Activated CD4-positive, alpha-beta memory T cell treated with anti-CD3 and anti-CD28 coated beads for 36 hours (primary cell): ENCODE measurements at regions not wholly inside any gene's neighbourhood (a gene's known extent, or its start where the extent isn't known, plus 50 kb on each side); places are given as distances from the start of the nearest gene placed in this dataset.

Experiments used
- CTCF ChIA-PET: fragments of 350-600 bp; sonication (Branson Sonifier 250); formaldehyde crosslinking; loops from one replicate; lab custom pipeline; 2021; ENCODE audit warnings: antibody characterized with exemption, inconsistent platforms; lab: Charles Lee
- POLR2A ChIA-PET: fragments of 350-600 bp; sonication (Branson Sonifier 250); formaldehyde crosslinking; loops from one replicate; lab custom pipeline; 2021; ENCODE audit warnings: antibody characterized with exemption; lab: Charles Lee
- DNase-seq: peaks from one replicate; pipeline ENCODE4 v3.0.0-alpha.2; 2020
- H3K27ac Mint-ChIP-seq: one replicate; pipeline ENCODE4 v1.8.0; 2021; ENCODE audit warnings: mixed read lengths
- H3K27me3 Mint-ChIP-seq: one replicate; pipeline ENCODE4 v1.8.0; 2021; ENCODE audit warnings: mixed read lengths
- H3K36me3 Mint-ChIP-seq: one replicate; pipeline ENCODE4 v1.8.0; 2021; ENCODE audit warnings: mixed read lengths
- H3K4me1 Mint-ChIP-seq: one replicate; pipeline ENCODE4 v1.8.0; 2021; ENCODE audit warnings: low read depth, mixed read lengths
- H3K4me3 Mint-ChIP-seq: one replicate; pipeline ENCODE4 v1.8.0; 2021; ENCODE audit warnings: mild to moderate bottlenecking, mixed read lengths
- H3K9me3 Mint-ChIP-seq: one replicate; pipeline ENCODE4 v1.8.0; 2021; ENCODE audit warnings: mixed read lengths
- intact Hi-C: fragments of 100-400 bp; cut with micrococcal nuclease; formaldehyde crosslinking; loops from one replicate; pipeline ENCODE4 v1.15.1; 2023

DNA sequence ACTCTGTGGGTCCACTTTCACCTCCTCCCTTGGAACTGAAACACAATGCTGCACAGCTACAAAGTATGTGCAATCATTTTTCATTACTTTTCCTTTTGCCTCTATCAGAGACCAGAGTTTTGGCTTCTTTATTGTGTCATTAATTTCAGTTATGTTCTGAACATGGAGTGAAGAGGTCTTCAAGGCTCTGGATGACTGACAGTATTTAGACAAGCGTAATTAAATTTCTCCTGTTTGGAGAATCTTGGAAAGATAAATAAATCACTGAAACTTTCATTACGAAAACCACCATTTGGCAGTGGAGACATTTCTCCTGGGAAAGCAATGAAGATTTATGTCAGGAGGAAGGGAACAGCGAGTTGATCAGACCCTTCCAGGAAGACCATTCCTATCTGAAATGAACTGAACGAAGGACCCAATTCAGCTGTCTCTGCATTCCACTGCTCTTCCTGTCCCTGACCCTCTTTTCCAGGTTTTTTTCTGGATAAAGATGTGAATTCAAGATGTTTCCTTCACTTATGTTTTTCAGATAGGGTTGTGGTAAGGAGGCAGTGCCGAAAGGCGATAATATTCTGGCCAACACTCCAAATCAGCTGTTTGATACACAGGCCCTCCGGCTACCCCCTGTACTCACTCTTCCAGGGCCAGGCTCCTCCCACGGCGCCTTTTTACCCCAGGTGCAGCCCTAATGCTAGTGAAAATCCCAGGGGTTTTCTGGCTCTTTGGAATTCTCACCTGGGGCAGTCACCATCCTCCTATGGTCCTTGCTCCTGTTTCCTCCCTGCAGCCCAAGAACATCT, 77.2 kb upstream of the OSMR start:
- Mint-ChIP-seq H3K27ac (no peak overlapping the region), H3K4me1 (no peaks in the 10 kb centered on the region), H3K9me3 (peaks cover 9% of the 10 kb centered on the region), H3K36me3 (no peaks in the 10 kb centered on the region), H3K4me3 (no peak overlapping the region), H3K27me3 (peaks cover 17% of the 10 kb centered on the region)
- POLR2A ChIA-PET = no interaction called here
- DNase-seq = no peak
- CTCF ChIA-PET = no interaction called here
- intact Hi-C loops = no loop called here

DNA sequence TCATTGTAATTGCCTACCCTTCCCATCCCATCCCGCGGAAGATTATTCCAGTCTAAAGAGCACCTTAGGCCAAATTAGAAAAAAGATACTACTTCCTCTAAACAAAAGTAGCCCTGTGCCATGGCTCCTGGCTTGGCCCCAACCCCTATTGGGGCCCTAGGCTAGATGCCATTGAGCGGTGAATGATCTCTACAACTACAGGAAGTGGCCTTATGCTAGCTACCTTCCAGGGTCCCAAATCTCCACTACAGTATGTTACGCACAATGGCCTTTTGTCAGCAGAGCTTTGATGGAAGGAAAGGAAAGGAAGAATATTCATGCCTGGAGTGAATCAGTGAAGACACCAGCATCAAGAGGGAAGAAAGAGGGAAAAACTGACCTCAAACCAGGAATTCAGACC, 73.3 kb upstream of the OSMR start:
- Mint-ChIP-seq H3K4me1 (no peaks in the 10 kb centered on the region), H3K27ac (no peak overlapping the region)

DNA sequence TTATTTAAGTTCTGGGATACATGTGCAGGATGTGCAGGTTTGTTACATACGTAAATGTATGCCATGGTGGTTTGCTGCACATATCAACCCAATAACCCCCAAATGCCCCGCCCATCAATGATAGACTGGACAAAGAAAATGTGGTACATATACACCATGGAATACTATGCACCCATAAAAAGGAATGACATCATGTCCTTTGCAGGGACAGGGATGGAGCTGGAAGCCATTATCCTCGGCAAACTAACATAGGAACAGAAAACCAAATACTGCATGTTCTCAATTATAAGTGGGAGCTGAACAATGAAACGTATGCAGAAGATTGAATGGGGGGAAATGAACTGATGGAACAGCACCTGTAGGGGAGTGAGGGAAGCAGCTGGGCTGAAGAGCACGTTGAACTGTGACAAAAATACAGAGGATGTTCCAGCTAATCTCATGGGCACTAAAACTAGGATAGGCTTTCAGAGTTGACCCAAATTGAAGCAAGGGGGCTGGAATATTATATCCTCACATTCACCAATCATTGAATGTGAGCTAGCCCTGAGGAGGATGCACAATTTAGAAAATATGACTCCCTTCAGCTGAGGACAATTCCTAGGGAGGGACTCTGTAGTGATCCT, 70.5 kb upstream of the OSMR start:
- intact Hi-C loops = no loop called here
- Mint-ChIP-seq H3K36me3 (no peaks in the 10 kb centered on the region), H3K27ac (no peak overlapping the region), H3K4me1 (no peaks in the 10 kb centered on the region), H3K27me3 (peaks cover 8% of the 10 kb centered on the region), H3K4me3 (no peak overlapping the region), H3K9me3 (no peaks in the 10 kb centered on the region)
- ChIA-PET POLR2A (no interaction called here), CTCF (no interaction called here)
- DNase-seq = no peak

More for the DNA sequence above, 73.3 kb upstream of the OSMR start:
- intact Hi-C loops = no loop called here
- CTCF ChIA-PET = no interaction called here
- Mint-ChIP-seq H3K27me3 (peaks cover 12% of the 10 kb centered on the region), H3K9me3 (no peaks in the 10 kb centered on the region), H3K36me3 (no peaks in the 10 kb centered on the region), H3K4me3 (no peak overlapping the region)
- no peak for DNase-seq
- POLR2A ChIA-PET = no interaction called here

DNA sequence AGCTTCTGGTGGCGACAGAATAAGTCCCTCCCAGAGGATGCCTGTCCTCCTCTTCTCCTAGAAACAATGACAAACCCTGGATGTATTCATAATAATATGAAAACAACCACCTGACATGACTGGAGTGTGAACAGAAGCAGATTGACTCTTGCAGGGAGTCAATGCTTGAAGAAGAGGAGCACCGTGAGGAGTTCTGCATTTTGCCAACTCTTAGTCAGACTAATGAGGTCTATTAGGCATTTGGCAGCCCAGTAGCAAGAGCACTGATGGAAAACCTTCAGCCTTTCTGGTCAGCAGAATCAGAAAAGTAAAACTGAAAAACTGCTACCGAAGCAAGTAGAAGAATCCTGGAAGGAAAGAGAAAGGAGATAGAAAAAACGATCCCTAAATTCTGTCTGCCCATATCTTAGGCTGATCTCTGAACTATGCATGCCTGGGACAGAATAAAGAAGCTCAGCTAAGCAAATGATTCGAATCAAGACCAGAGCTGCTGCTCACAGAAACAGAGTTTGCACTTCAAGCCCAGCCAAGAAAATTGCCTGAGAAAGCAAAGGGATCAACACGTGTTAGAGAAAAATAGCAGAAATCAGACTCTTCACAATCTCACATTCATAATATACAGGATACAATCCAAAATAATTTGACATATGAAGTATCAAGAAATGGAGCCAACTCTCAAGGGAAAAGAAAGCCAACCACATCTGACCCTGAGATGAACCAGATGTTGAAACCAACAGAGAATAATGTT, 69.5 kb upstream of the OSMR start:
- intact Hi-C loops = no loop called here
- no peak for DNase-seq
- CTCF ChIA-PET = no interaction called here
- no peaks in the 10 kb centered on the region for H3K9me3 Mint-ChIP-seq
- H3K4me1 Mint-ChIP-seq = no peaks in the 10 kb centered on the region
- H3K36me3 Mint-ChIP-seq = no peaks in the 10 kb centered on the region
- no peak overlapping the region for H3K27ac Mint-ChIP-seq
- H3K27me3 Mint-ChIP-seq = peaks cover 12% of the 10 kb centered on the region
- H3K4me3 Mint-ChIP-seq = no peak overlapping the region
- POLR2A ChIA-PET = no interaction called here

DNA sequence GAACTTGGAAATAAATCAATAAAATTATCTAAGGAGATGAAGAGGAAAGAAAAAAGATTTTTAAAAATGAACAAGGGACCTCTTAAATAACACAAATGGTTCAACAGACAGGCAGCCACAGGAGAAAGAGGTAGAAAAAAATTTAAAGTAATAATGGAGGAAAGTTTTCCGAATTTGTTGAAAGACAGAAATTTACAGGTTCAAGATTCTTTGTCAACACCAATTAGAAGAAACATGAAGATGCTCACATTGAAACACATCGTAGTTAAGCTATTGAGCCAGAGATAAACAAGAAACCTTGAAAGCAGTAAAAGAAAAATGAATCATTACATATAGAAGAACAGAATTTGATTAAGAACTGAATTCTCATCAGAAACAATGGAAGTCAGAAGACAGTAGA, 68.7 kb upstream of the OSMR start:
- Mint-ChIP-seq H3K4me1 (no peaks in the 10 kb centered on the region), H3K9me3 (no peaks in the 10 kb centered on the region), H3K27me3 (peaks cover 13% of the 10 kb centered on the region), H3K27ac (no peak overlapping the region), H3K4me3 (no peak overlapping the region), H3K36me3 (no peaks in the 10 kb centered on the region)
- POLR2A ChIA-PET = no interaction called here
- intact Hi-C loops = no loop called here
- DNase-seq = no peak
- CTCF ChIA-PET = no interaction called here

DNA sequence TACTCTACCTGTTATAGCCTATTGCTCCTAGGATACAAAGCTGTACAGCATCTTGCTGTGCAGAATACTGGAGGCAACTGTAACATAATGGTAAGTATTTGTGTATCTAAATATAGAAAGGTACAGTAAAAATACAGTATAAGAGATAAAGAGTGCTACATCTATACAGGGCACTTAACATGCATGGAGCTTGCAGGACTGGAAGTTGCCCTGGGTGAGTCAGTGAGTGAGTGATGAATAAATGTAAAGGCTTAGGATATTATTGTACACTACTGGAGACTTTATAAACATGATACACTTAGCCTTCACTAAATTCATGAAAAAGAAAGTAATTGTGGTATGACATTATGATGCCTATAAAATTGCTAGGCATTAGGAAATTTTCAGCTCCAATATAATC, 65.5 kb upstream of the OSMR start:
- CTCF ChIA-PET = interaction anchor here (1.8 kb wide), 1 partner anchor 29 kb away, joined by 5 read pairs; no protein-coding TSS in a partner anchor
- Mint-ChIP-seq H3K36me3 (no peaks in the 10 kb centered on the region), H3K27ac (no peak overlapping the region), H3K9me3 (no peaks in the 10 kb centered on the region), H3K4me1 (no peaks in the 10 kb centered on the region), H3K4me3 (no peak overlapping the region), H3K27me3 (peaks cover 11% of the 10 kb centered on the region)
- intact Hi-C loops = no loop called here
- DNase-seq = no peak
- POLR2A ChIA-PET = no interaction called here

DNA sequence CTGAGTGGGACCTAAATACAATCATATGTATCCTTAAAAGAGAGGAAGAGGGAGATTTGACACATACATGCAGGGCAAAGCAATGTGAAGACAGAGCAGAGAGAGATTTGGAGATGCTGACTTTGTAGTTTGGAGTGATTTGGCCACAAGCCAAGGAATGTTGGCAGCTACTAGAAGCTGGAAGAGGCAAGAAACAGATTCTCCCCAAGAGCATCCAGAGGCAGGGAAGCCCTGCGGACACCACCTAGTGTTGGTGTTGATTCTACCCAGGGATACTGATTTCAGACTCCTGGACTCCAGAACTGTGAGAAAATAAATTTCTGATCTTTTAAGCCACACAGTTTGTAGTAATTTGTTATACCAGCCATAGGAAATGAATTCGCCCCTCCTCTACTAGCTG, 64.9 kb upstream of the OSMR start:
- Mint-ChIP-seq H3K4me1 (no peaks in the 10 kb centered on the region), H3K27me3 (peaks cover 13% of the 10 kb centered on the region), H3K27ac (no peak overlapping the region), H3K4me3 (no peak overlapping the region), H3K36me3 (no peaks in the 10 kb centered on the region), H3K9me3 (peaks cover 3% of the 10 kb centered on the region)
- POLR2A ChIA-PET = no interaction called here
- CTCF ChIA-PET = interaction anchor here (1.8 kb wide), 1 partner anchor 29 kb away, joined by 5 read pairs; no protein-coding TSS in a partner anchor
- DNase-seq = no peak
- intact Hi-C loops = no loop called here

DNA sequence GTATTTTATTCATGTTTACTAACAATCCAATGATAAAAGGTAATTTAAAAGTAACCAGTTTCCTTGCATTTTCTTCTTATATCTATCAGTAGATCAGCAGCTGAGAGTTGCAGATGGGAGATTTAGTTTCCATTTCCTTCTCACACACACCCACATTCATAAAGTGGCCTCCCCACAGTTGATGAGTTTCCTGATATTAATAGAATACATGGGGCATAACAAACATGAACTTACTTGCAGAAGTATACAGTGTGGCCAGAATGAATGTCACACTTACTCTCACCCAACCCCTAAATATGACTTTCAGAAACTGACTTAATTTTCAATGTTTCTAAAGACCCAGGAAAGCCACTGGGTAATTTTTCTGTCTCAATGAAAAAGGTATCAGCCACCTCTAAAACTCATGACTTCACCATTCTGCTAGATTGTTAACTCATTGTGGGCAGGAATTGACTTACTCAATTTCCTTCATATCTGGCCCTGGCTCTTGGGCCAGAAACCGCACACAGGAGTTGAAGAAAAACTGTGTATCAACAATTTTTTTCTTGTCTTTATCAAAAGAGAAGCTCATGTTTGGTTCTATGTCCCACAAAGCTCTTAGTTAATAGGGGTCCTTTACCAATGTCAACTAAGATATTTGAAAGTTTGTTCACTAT, 63.5 kb upstream of the OSMR start:
- ChIA-PET POLR2A (no interaction called here), CTCF (interaction anchor here (2.1 kb wide), 1 partner anchor 340 kb away, joined by 7 read pairs; no protein-coding TSS in a partner anchor)
- intact Hi-C loops = no loop called here
- H3K27ac Mint-ChIP-seq = no peak overlapping the region
- H3K9me3 Mint-ChIP-seq = peaks cover 5% of the 10 kb centered on the region
- H3K4me1 Mint-ChIP-seq = no peaks in the 10 kb centered on the region
- H3K36me3 Mint-ChIP-seq = no peaks in the 10 kb centered on the region
- peaks cover 18% of the 10 kb centered on the region for H3K27me3 Mint-ChIP-seq
- no peak for DNase-seq
- H3K4me3 Mint-ChIP-seq = no peak overlapping the region

DNA sequence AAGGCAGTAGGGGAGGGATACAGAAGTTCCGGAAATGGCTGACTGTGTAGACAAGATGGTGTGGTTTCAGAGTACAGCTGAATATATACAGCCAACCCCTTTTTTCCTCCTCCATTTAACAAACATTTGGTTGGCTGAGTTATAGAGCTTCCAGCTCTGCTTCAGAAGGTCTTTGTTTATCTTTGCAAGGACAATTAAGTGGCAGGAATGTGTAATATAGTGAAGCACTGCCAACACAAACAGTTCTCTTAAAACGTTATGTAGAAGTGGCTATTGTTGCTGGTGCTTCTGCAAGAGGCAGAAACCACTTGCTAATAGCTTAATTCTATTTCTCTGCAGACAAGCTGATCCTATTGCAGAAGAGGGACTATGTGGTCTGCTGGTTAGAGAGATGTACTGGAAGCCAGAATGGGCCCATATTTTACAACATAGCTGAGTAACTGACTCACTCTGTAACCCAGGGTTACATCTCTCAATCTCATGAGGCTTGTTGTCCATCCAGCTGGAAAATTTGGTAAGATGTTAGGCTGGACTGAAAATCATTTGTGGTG, 62.7 kb upstream of the OSMR start:
- Mint-ChIP-seq H3K27ac (no peak overlapping the region), H3K4me3 (no peak overlapping the region), H3K4me1 (no peaks in the 10 kb centered on the region), H3K27me3 (peaks cover 16% of the 10 kb centered on the region), H3K36me3 (no peaks in the 10 kb centered on the region), H3K9me3 (peaks cover 5% of the 10 kb centered on the region)
- ChIA-PET CTCF (interaction anchor here (2.1 kb wide), 1 partner anchor 341 kb away, joined by 7 read pairs; no protein-coding TSS in a partner anchor), POLR2A (no interaction called here)
- DNase-seq = no peak
- intact Hi-C loops = no loop called here

DNA sequence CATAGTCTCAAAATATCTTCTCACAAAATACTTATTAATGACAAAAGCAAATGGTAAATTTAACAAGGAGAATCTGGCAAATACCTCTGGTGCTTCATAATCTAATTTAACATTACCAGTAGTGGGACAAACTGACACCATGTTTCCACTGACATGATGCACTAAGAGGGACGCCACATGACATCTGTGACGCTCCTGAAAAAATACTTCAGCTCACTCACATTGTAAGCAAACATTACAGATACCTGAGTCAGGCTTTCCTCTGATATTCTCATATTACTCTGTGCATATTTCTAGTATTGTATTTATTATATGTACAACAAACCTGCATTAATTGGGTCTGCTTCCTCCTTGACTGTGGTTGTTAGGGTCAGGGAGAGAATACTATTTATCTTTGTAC, 56.7 kb upstream of the OSMR start:
- intact Hi-C loops = no loop called here
- no peak for DNase-seq
- peaks cover 5% of the 10 kb centered on the region for H3K9me3 Mint-ChIP-seq
- ChIA-PET POLR2A (no interaction called here), CTCF (no interaction called here)
- H3K27me3 Mint-ChIP-seq = peaks cover 17% of the 10 kb centered on the region
- no peak overlapping the region for H3K27ac Mint-ChIP-seq
- H3K36me3 Mint-ChIP-seq = no peaks in the 10 kb centered on the region
- H3K4me1 Mint-ChIP-seq = no peaks in the 10 kb centered on the region
- H3K4me3 Mint-ChIP-seq = no peak overlapping the region

DNA sequence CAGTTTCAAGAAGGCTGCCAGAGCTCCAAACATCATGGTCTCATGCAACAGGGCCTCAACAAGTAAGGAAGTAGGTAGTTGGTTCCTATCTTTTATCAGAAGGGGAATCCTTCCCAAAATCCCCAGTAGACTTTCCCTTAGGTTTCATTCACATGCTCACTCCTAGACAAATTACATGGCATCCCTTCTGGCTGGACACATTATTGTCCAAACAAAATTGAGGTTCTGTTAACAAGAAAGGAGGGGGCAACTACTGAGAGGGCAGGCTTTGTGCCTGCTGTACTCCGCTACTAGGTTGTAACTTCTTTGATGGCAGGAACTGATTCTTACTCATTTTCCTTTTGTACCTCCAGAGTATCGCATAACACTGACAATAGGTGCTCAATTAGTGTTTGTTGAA, 56.0 kb upstream of the OSMR start:
- no peak overlapping the region for H3K4me3 Mint-ChIP-seq
- H3K27ac Mint-ChIP-seq = no peak overlapping the region
- H3K27me3 Mint-ChIP-seq = peaks cover 22% of the 10 kb centered on the region
- intact Hi-C loops = no loop called here
- ChIA-PET POLR2A (no interaction called here), CTCF (no interaction called here)
- H3K9me3 Mint-ChIP-seq = peaks cover 5% of the 10 kb centered on the region
- no peaks in the 10 kb centered on the region for H3K36me3 Mint-ChIP-seq
- no peaks in the 10 kb centered on the region for H3K4me1 Mint-ChIP-seq
- DNase-seq = no peak

DNA sequence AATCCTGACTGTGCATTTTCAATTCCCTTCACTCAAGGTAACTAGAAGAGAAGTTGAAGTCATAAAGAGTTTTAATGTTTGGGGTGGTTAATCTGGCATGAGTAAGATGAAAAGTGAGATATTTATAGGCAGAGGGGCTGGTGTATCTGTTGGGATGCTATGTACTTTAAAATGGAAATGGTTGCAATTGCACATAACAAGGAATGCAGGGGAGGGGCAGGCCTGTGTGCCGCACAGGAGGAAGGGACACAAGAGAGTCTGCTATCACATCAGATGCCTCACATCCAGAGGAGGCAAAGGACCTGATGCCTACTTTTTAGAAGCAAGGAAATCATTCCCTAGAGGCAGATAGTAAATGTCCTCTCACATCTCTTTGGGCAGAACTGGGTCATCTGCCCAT, 55.5 kb upstream of the OSMR start:
- ChIA-PET CTCF (no interaction called here), POLR2A (no interaction called here)
- intact Hi-C loops = no loop called here
- no peak overlapping the region for H3K27ac Mint-ChIP-seq
- no peaks in the 10 kb centered on the region for H3K36me3 Mint-ChIP-seq
- no peak for DNase-seq
- H3K4me1 Mint-ChIP-seq = no peaks in the 10 kb centered on the region
- peaks cover 23% of the 10 kb centered on the region for H3K27me3 Mint-ChIP-seq
- peaks cover 5% of the 10 kb centered on the region for H3K9me3 Mint-ChIP-seq
- H3K4me3 Mint-ChIP-seq = no peak overlapping the region
